ENCODE measurements at regions not wholly inside any gene's neighbourhood (a gene's known extent, or its start where the extent isn't known, plus 50 kb on each side); places are given as distances from the start of the nearest gene placed in this dataset.

DNA sequence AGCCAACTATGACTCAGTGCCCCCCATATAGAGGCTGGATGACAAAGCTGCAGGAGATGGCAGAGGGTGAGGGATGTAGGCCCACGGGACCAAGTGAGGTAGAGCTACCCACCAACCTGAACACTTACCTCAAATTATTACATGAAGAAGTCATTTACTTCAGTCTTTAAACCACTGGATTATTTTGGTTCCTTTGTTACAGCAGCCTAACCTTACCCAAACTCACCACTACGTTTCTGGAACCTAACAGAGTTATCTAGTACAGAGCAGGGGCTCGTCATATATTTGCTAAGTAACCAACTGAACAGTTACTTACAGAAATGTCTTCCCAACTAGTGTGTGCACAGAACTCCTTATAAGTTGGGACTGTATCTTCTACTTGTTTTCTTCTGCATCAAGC, 85.2 kb upstream of the IGF1 start:
- no CpG with 5 or more reads among the region's 3 CpGs for WGBS (ENCODE audit: extremely low coverage, insufficient coverage, low lambda C conversion rate)
- Histone ChIP-seq H4K8ac (ENCODE audit: low read depth, low read length) (no peak overlapping the region), H3K27me3 (ENCODE audit: insufficient read depth, low read length, poor library complexity) (no peaks in the 10 kb centered on the region)

GRCh38 chr12:102564026-102564425, 83.7 kb upstream of the IGF1 start:
- H3K27ac ChIP-seq (ENCODE audit: low read depth, low read length), result no peak overlapping the region
- no peak overlapping the region for H2AK5ac ChIP-seq (ENCODE audit: low read length)
- no peaks in the 10 kb centered on the region for H3K79me2 ChIP-seq (ENCODE audit: control insufficient read depth, insufficient read depth, low read length)
- no peak overlapping the region for H3K4me2 ChIP-seq (ENCODE audit: low read length)
- H3K4me3 ChIP-seq (ENCODE audit: low read length), result no peak overlapping the region
- H3K4me1 ChIP-seq (ENCODE audit: control insufficient read depth, low read depth, low read length), result no peaks in the 10 kb centered on the region
- H3K18ac ChIP-seq (ENCODE audit: low read length), result no peak overlapping the region
- no peak overlapping the region for H2BK5ac ChIP-seq (ENCODE audit: low read length)
- no peak overlapping the region for H2BK120ac ChIP-seq (ENCODE audit: low read depth, low read length)
- H3K79me1 ChIP-seq (ENCODE audit: low read length), result no peaks in the 10 kb centered on the region
- H3K9ac ChIP-seq (ENCODE audit: low read length), result no peak overlapping the region
- no peak overlapping the region for H4K8ac ChIP-seq (ENCODE audit: low read depth, low read length)
- H3K23ac ChIP-seq (ENCODE audit: low read length), result no peak overlapping the region
- H3K27me3 ChIP-seq (ENCODE audit: insufficient read depth, low read length, poor library complexity), result no peaks in the 10 kb centered on the region
- no CpG with 5 or more reads among the region's 4 CpGs for WGBS (ENCODE audit: extremely low coverage, insufficient coverage, low lambda C conversion rate)
- H3K36me3 ChIP-seq (ENCODE audit: control insufficient read depth, insufficient read depth, low read length), result no peaks in the 10 kb centered on the region
- H3K4ac ChIP-seq (ENCODE audit: low read depth, low read length), result no peak overlapping the region
- H4K5ac ChIP-seq (ENCODE audit: low read length), result no peak overlapping the region
- DNase-seq, result no peak
- H3K56ac ChIP-seq (ENCODE audit: low read length), result no peak overlapping the region
- no peak overlapping the region for H2BK15ac ChIP-seq (replicated peaks; ENCODE audit: low read depth)

More for the DNA sequence above, 85.2 kb upstream of the IGF1 start:
- Histone ChIP-seq H3K4ac (ENCODE audit: low read depth, low read length) (no peak overlapping the region), H2BK5ac (ENCODE audit: low read length) (no peak overlapping the region), H3K56ac (ENCODE audit: low read length) (no peak overlapping the region), H2BK15ac (replicated peaks; ENCODE audit: low read depth) (no peak overlapping the region), H3K4me1 (ENCODE audit: control insufficient read depth, low read depth, low read length) (no peaks in the 10 kb centered on the region), H3K23ac (ENCODE audit: low read length) (no peak overlapping the region), H3K79me2 (ENCODE audit: control insufficient read depth, insufficient read depth, low read length) (no peaks in the 10 kb centered on the region), H3K4me2 (ENCODE audit: low read length) (no peak overlapping the region), H3K9ac (ENCODE audit: low read length) (no peak overlapping the region), H3K4me3 (ENCODE audit: low read length) (no peak overlapping the region), H3K27ac (ENCODE audit: low read depth, low read length) (no peak overlapping the region), H2AK5ac (ENCODE audit: low read length) (no peak overlapping the region), H2BK120ac (ENCODE audit: low read depth, low read length) (no peak overlapping the region), H3K79me1 (ENCODE audit: low read length) (no peaks in the 10 kb centered on the region), H4K5ac (ENCODE audit: low read length) (no peak overlapping the region), H3K18ac (ENCODE audit: low read length) (no peak overlapping the region), H3K36me3 (ENCODE audit: control insufficient read depth, insufficient read depth, low read length) (no peaks in the 10 kb centered on the region)
- no peak for DNase-seq

- Histone ChIP-seq H3K9ac (ENCODE audit: low read length) (no peak overlapping the region), H3K4me3 (ENCODE audit: low read length) (no peak overlapping the region), H3K79me2 (ENCODE audit: control insufficient read depth, insufficient read depth, low read length) (no peaks in the 10 kb centered on the region), H3K27ac (ENCODE audit: low read depth, low read length) (no peak overlapping the region), H3K27me3 (ENCODE audit: insufficient read depth, low read length, poor library complexity) (no peaks in the 10 kb centered on the region), H3K18ac (ENCODE audit: low read length) (peak overlapping the region; percentile 69), H2BK15ac (replicated peaks; ENCODE audit: low read depth) (no peak overlapping the region), H2BK5ac (ENCODE audit: low read length) (no peak overlapping the region), H3K36me3 (ENCODE audit: control insufficient read depth, insufficient read depth, low read length) (no peaks in the 10 kb centered on the region), H3K4me1 (ENCODE audit: control insufficient read depth, low read depth, low read length) (no peaks in the 10 kb centered on the region), H2AK5ac (ENCODE audit: low read length) (no peak overlapping the region), H4K8ac (ENCODE audit: low read depth, low read length) (no peak overlapping the region), H3K23ac (ENCODE audit: low read length) (no peak overlapping the region), H3K4me2 (ENCODE audit: low read length) (no peak overlapping the region), H3K56ac (ENCODE audit: low read length) (no peak overlapping the region), H4K5ac (ENCODE audit: low read length) (no peak overlapping the region), H3K79me1 (ENCODE audit: low read length) (no peaks in the 10 kb centered on the region), H3K4ac (ENCODE audit: low read depth, low read length) (no peak overlapping the region), H2BK120ac (ENCODE audit: low read depth, low read length) (no peak overlapping the region)
- peak; percentile 71 for DNase-seq
- WGBS (ENCODE audit: extremely low coverage, insufficient coverage, low lambda C conversion rate), result no CpG with 5 or more reads among the region's 2 CpGs
Measured at GRCh38 chr12:102562836-102563425, 82.6 kb upstream of the IGF1 start.

DNA sequence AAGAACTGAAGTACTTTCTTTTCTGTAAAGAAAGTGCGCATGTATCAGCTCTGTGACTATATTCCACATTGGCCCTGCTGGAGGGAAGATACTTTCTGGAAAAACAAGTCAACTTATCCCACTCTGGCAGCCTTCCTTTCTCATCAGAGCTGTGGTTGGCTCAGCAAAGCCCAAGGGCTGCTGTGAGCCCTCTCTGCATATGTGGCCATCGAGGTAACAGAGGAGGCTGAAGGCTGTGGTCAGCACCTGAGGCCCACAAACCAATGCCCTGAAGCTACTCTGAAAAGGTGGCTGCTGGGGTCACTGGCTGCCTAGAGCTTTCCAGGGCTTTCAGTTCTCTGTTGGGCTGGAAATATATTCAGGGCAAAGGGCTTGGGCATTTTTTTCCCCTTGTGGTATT, 70.8 kb upstream of the IGF1 start:
- Histone ChIP-seq H4K5ac (ENCODE audit: low read length) (no peak overlapping the region), H3K27ac (ENCODE audit: low read depth, low read length) (no peak overlapping the region), H3K79me1 (ENCODE audit: low read length) (no peaks in the 10 kb centered on the region), H3K9ac (ENCODE audit: low read length) (no peak overlapping the region), H3K36me3 (ENCODE audit: control insufficient read depth, insufficient read depth, low read length) (no peaks in the 10 kb centered on the region), H3K23ac (ENCODE audit: low read length) (no peak overlapping the region), H3K18ac (ENCODE audit: low read length) (no peak overlapping the region), H3K56ac (ENCODE audit: low read length) (no peak overlapping the region), H2BK120ac (ENCODE audit: low read depth, low read length) (no peak overlapping the region), H3K4me2 (ENCODE audit: low read length) (no peak overlapping the region), H4K8ac (ENCODE audit: low read depth, low read length) (no peak overlapping the region), H2BK5ac (ENCODE audit: low read length) (no peak overlapping the region), H3K79me2 (ENCODE audit: control insufficient read depth, insufficient read depth, low read length) (no peaks in the 10 kb centered on the region), H3K4me1 (ENCODE audit: control insufficient read depth, low read depth, low read length) (no peaks in the 10 kb centered on the region), H3K27me3 (ENCODE audit: insufficient read depth, low read length, poor library complexity) (no peaks in the 10 kb centered on the region), H2BK15ac (replicated peaks; ENCODE audit: low read depth) (no peak overlapping the region), H2AK5ac (ENCODE audit: low read length) (no peak overlapping the region), H3K4me3 (ENCODE audit: low read length) (no peak overlapping the region), H3K4ac (ENCODE audit: low read depth, low read length) (no peak overlapping the region)
- no CpG with 5 or more reads among the region's 2 CpGs for WGBS (ENCODE audit: extremely low coverage, insufficient coverage, low lambda C conversion rate)
- DNase-seq, result no peak

DNA sequence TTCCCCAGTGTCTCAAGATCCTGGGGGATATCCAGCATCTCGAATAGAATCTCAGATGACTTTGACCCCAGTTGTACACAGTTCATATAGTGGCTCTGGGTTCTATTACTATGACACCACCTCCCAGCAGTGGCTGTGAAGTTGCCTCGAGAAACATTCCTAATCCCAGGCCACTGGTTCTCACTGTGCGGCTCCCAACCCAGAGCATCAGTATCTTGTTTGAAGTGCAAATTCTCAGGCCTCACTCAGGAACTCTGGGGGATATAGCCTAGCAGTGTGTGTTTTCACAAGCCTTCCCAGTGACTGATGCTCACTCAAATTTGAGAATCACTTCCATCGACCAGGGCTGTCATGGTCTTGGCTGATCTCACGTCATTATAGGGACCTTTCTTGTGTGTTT, 69.3 kb upstream of the IGF1 start:
- DNase-seq, result peak; percentile 38
- Histone ChIP-seq H4K8ac (ENCODE audit: low read depth, low read length) (no peak overlapping the region), H3K36me3 (ENCODE audit: control insufficient read depth, insufficient read depth, low read length) (no peaks in the 10 kb centered on the region), H3K79me2 (ENCODE audit: control insufficient read depth, insufficient read depth, low read length) (no peaks in the 10 kb centered on the region), H3K4me3 (ENCODE audit: low read length) (no peak overlapping the region), H3K79me1 (ENCODE audit: low read length) (no peaks in the 10 kb centered on the region), H2AK5ac (ENCODE audit: low read length) (no peak overlapping the region), H3K4ac (ENCODE audit: low read depth, low read length) (no peak overlapping the region), H3K4me2 (ENCODE audit: low read length) (no peak overlapping the region), H3K9ac (ENCODE audit: low read length) (no peak overlapping the region), H4K5ac (ENCODE audit: low read length) (no peak overlapping the region), H3K18ac (ENCODE audit: low read length) (no peak overlapping the region), H3K27me3 (ENCODE audit: insufficient read depth, low read length, poor library complexity) (no peaks in the 10 kb centered on the region), H2BK5ac (ENCODE audit: low read length) (no peak overlapping the region), H3K27ac (ENCODE audit: low read depth, low read length) (no peak overlapping the region), H3K23ac (ENCODE audit: low read length) (no peak overlapping the region), H2BK15ac (replicated peaks; ENCODE audit: low read depth) (no peak overlapping the region), H2BK120ac (ENCODE audit: low read depth, low read length) (no peak overlapping the region), H3K56ac (ENCODE audit: low read length) (no peak overlapping the region), H3K4me1 (ENCODE audit: control insufficient read depth, low read depth, low read length) (no peaks in the 10 kb centered on the region)
- WGBS (ENCODE audit: extremely low coverage, insufficient coverage, low lambda C conversion rate), result no CpG with 5 or more reads among the region's 5 CpGs

DNA sequence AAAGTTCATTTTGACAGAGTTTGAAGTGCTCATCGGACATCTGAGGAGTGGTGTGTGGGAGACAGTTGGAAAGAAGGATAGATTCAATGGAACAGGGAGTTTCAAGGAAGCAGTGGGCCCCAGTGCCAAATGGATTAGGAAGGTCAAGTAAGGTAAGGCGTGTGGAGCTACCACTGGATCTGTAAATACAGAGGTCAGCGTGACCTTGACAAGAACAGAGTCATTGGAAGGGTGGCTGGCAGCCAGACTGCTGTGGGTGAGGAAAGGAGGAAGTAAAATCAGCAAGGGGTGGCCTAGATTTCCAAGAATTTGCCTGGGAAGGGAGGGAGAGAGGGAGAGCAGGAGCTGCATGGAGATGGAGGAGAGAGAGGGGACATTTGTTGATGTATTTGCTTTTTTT, 68.2 kb upstream of the IGF1 start:
- no peak overlapping the region for H3K18ac ChIP-seq (ENCODE audit: low read length)
- no peak overlapping the region for H3K56ac ChIP-seq (ENCODE audit: low read length)
- no CpG with 5 or more reads among the region's 3 CpGs for WGBS (ENCODE audit: extremely low coverage, insufficient coverage, low lambda C conversion rate)
- H3K79me1 ChIP-seq (ENCODE audit: low read length), result no peaks in the 10 kb centered on the region
- no peaks in the 10 kb centered on the region for H3K27me3 ChIP-seq (ENCODE audit: insufficient read depth, low read length, poor library complexity)
- no peak overlapping the region for H3K4me2 ChIP-seq (ENCODE audit: low read length)
- H2BK5ac ChIP-seq (ENCODE audit: low read length), result no peak overlapping the region
- no peak overlapping the region for H4K8ac ChIP-seq (ENCODE audit: low read depth, low read length)
- H3K23ac ChIP-seq (ENCODE audit: low read length), result no peak overlapping the region
- H3K4ac ChIP-seq (ENCODE audit: low read depth, low read length), result no peak overlapping the region
- no peak overlapping the region for H3K4me3 ChIP-seq (ENCODE audit: low read length)
- no peaks in the 10 kb centered on the region for H3K79me2 ChIP-seq (ENCODE audit: control insufficient read depth, insufficient read depth, low read length)
- no peak overlapping the region for H3K9ac ChIP-seq (ENCODE audit: low read length)
- peak; percentile 40 for DNase-seq
- no peak overlapping the region for H4K5ac ChIP-seq (ENCODE audit: low read length)
- no peak overlapping the region for H2BK120ac ChIP-seq (ENCODE audit: low read depth, low read length)
- no peak overlapping the region for H2BK15ac ChIP-seq (replicated peaks; ENCODE audit: low read depth)
- H3K36me3 ChIP-seq (ENCODE audit: control insufficient read depth, insufficient read depth, low read length), result no peaks in the 10 kb centered on the region
- no peak overlapping the region for H3K27ac ChIP-seq (ENCODE audit: low read depth, low read length)
- H3K4me1 ChIP-seq (ENCODE audit: control insufficient read depth, low read depth, low read length), result no peaks in the 10 kb centered on the region
- no peak overlapping the region for H2AK5ac ChIP-seq (ENCODE audit: low read length)
